Duodenal mucosa (tissue), 2 donors: ENCODE measurements at regions not wholly inside any gene's neighbourhood (a gene's known extent, or its start where the extent isn't known, plus 50 kb on each side); places are given as distances from the start of the nearest gene placed in this dataset.

ENCODE experiments used
- H3K27ac ChIP-seq: one replicate; pipeline ENCODE4 v1.7.0; 2013; ENCODE audit warnings: low read depth, low read length
- H3K27me3 ChIP-seq, 2 donors: one replicate each; pipeline ENCODE4 v1.7.0; 2013; ENCODE audit warnings: low read length in 2 of 2, control low read depth in 1 of 2; ENCODE audit not compliant: insufficient read depth in 2 of 2, control insufficient read depth in 1 of 2
- H3K36me3 ChIP-seq, 2 donors: one replicate each; pipeline ENCODE4 v1.7.0; 2013; ENCODE audit warnings: low read length in 2 of 2, control low read depth in 1 of 2; ENCODE audit not compliant: insufficient read depth in 2 of 2, control insufficient read depth in 1 of 2
- H3K4me1 ChIP-seq, 2 donors: one replicate each; pipeline ENCODE4 v1.7.0; 2013; ENCODE audit warnings: low read length in 2 of 2, control low read depth in 1 of 2; ENCODE audit not compliant: insufficient read depth in 2 of 2, control insufficient read depth in 1 of 2
- H3K4me3 ChIP-seq, 2 donors: one replicate each; pipeline ENCODE4 v1.7.0; 2013; ENCODE audit warnings: low read length in 2 of 2, low read depth in 1 of 2
- H3K9ac ChIP-seq, 2 donors: one replicate each; pipeline ENCODE4 v1.7.0; 2013; ENCODE audit warnings: low read length in 2 of 2, low read depth in 1 of 2
- H3K9me3 ChIP-seq, 2 donors: one replicate each; pipeline ENCODE4 v1.7.0; 2013; ENCODE audit warnings: low read length in 2 of 2, control low read depth in 1 of 2; ENCODE audit not compliant: control insufficient read depth in 1 of 2

DNA sequence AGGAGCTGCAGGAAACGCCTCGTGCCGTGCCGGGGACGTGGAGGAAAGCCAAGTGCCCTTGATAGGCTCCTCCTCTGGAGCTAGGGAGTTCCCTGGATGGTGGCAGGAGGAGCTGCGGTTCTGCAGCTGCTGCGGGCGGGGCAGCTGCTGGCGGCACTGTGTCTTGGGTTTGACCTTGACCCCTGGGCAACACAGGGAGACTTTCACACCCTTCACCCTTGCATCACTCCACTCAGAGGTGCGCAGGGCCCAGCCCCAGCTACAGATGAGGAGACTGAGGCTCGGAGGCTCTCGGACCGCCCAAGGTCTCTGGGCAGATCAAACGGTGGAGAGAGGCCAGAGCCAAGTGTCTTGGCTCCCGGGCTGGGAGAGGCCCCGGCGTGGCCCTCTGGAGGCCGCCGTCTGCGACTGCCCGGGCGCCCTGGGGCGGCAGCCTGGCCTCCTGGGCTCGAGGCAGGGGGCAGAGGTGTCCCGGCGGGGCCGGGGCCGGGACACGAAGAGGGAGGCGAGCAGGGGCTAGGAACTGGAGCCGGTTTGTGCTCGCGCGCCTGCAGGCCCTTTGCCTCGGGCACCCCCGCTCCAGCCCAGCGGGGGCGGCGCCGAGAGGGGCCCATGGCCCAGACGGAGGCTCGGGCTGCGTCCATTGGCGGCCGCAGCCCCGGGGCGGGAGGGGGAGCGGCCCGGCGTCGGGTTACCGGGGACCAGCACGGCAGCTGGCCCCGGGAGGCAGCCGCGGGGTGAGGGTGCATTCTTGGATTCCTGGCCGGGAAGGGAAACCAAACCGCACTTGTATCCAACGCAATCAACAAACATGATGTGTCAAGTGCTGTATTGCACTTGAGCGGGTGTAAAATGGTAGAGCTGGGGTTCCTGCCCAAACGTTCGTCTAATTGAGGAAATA, 129.6 kb upstream of the SLC1A4 start:
- Histone ChIP-seq H3K9me3 (no peaks in the 10 kb centered on the region), H3K4me3 (peak overlapping the region; percentile 48 to 62), H3K4me1 (peaks cover 23 to 42% of the 10 kb centered on the region in 2 donors), H3K27ac (peak overlapping the region; percentile 63), H3K9ac (peak overlapping the region; percentile 29 to 48), H3K27me3 (no peaks in the 10 kb centered on the region), H3K36me3 (no peaks in the 10 kb centered on the region)

DNA sequence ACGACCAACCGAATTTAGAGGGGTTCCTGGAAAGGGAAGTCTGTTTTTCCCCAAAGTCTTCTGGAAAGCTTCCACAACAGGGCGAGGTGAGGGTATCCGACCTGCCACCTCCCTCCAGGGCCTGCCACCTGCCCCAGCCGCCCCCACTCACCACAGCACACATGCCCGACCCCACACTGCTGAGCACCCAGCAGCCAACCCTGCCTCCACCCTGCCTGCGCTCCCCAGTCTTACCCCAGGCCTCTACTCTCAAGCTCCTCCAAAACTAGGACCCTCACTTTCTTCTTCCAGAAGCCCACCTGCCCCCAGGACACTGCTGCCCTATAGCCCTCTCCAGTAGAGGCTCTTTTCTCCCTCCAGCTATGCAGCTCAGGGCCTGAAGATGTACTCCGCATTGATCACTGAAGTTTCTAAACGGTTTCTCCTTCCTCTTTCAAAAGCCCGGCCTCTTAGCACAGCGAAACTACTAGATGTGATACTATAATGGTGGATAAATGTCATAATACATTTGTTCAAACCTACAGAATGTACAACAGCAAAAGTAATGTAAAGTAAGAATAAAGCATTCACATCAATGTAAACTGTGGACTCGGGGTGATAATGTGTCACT, 128.8 kb upstream of the SLC1A4 start:
- Histone ChIP-seq H3K9me3 (no peaks in the 10 kb centered on the region), H3K9ac (peak overlapping the region; percentile 29 to 35)

DNA sequence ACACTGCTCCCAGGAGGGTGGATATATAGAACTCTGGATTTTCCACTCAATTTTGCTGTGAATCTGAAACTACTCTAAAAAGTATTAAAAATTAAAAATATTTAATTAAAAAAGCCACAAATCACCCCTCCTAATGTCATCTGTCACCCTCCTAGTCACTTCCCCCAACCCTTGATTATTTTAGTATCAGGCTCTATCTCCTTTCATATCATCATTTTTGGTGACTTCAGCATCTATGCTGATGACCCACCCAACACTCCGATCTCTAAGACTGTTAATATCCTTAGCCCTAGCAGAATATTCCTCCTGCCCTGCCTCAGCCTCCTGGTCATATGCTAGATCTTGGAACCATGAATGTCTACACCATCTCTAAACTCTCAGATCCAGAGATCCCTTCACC, 128.3 kb upstream of the SLC1A4 start:
- Histone ChIP-seq H3K36me3 (no peaks in the 10 kb centered on the region), H3K27me3 (no peaks in the 10 kb centered on the region), H3K4me1 (peaks cover 26 to 42% of the 10 kb centered on the region in 2 donors), H3K9me3 (no peaks in the 10 kb centered on the region), H3K9ac (no peak overlapping the region), H3K27ac (no peak overlapping the region), H3K4me3 (no peak overlapping the region)

More for the DNA sequence above, 128.8 kb upstream of the SLC1A4 start:
- Histone ChIP-seq H3K36me3 (no peaks in the 10 kb centered on the region), H3K27me3 (no peaks in the 10 kb centered on the region), H3K27ac (peak overlapping the region; percentile 27), H3K4me1 (peaks cover 23 to 38% of the 10 kb centered on the region in 2 donors), H3K4me3 (peak overlapping the region; percentile 48 to 62)

DNA sequence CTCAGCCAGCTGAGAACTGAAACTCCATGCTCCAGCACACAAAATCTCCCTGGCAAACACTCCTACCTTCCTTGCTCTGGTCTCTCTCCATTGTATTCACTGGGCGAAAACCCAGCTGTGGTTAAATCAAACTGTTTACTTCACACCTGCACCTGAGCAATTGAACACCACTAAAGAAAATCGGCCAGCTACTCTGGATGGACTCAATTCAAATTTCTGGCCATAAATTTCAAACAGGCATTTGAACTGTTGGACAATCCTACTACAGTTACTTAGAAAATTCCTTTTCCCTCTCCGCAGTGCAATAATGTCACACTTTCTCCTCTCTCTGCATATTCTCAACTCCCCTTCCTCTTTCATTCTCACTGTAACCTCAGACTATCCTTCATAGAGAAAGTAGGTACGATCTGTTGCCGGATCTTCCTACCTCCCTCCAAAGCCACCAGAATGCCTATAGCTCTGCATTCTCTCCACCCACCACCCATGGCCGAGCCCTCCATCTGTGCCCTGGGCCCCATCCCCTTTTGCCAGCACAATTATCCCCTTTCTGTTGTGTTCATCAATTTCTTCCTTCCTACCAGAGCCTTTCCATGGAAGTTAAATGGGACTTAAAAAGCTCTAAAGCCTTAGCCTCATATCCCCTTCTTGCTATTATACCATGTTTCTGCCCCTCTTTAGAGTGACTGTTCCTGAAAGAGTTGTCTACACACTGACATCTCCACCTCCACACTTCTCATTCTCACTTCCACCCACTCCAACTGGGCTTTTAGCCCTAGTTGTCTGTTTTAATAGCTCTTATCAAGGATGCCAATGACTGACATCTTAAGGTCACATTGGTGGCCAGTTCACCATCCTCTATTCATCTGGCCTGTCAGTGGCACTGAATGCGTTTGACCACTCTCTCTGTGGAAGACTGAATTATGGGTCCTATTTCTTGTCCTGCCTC, 127.5 kb upstream of the SLC1A4 start:
- H3K27ac ChIP-seq = no peak overlapping the region
- H3K4me1 ChIP-seq = peaks cover 26 to 43% of the 10 kb centered on the region in 2 donors
- H3K27me3 ChIP-seq = no peaks in the 10 kb centered on the region
- H3K4me3 ChIP-seq = no peak overlapping the region
- H3K36me3 ChIP-seq = no peaks in the 10 kb centered on the region
- no peak overlapping the region for H3K9ac ChIP-seq
- H3K9me3 ChIP-seq = no peaks in the 10 kb centered on the region

DNA sequence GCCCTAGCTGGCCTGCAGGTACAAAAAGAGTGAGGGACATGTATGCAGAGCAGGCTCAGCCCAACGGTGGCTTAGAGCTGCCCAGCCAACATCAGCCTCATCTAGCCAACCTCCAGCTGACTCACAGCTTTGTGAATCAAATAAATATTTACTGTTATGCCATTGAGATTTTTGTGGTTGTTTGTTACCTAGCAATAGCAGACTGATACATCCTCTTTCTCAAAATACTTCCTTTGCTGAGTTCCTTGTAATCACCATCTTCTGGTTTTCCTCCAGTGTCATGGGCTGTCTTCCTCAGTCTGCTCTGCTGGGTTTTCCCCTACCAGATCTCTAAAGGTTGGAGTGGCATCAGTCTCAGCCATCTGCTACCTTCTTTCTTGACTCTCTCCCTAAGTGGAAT, 126.6 kb upstream of the SLC1A4 start:
- no peaks in the 10 kb centered on the region for H3K36me3 ChIP-seq
- H3K9me3 ChIP-seq = no peaks in the 10 kb centered on the region
- H3K4me3 ChIP-seq = no peak overlapping the region
- H3K27ac ChIP-seq = no peak overlapping the region
- no peaks in the 10 kb centered on the region for H3K27me3 ChIP-seq
- peaks cover 25 to 40% of the 10 kb centered on the region in 2 donors for H3K4me1 ChIP-seq
- no peak overlapping the region for H3K9ac ChIP-seq

DNA sequence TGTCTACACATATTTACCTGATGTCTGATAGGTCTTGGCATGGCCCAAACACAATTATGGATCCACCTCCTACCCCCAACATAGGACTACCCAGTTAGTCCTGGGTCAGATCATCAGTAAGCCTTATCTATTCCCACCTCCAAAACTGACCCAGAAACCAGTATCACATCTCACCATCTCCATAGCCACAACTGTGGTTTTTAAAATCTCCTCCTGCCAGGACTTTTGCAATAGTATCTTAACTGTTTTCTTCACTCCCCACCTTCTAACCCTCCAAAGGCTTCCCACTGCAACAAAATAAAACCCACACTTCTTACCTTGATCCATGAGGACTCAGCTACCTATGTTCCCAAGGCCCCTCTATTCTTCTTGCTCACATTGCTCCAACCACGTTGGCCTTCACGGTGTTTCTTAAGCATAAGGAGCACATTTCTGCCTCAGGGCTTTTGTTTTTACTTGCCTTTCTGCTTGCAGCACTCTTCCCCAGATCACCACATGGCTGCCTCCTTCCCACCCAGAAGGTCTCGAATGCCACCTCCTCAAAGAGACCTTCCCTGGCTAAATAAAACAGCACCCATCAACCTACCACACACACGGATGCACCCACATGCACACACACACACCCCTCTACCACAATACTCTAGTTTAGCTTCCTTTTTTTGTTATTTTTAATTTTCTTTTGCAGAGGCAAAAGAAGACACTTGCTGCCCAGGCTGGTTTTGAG, 125.9 kb upstream of the SLC1A4 start:
- Histone ChIP-seq H3K36me3 (no peaks in the 10 kb centered on the region), H3K9ac (no peak overlapping the region), H3K27ac (no peak overlapping the region), H3K27me3 (no peaks in the 10 kb centered on the region), H3K4me1 (peaks cover 19 to 35% of the 10 kb centered on the region in 2 donors), H3K9me3 (no peaks in the 10 kb centered on the region), H3K4me3 (no peak overlapping the region)

DNA sequence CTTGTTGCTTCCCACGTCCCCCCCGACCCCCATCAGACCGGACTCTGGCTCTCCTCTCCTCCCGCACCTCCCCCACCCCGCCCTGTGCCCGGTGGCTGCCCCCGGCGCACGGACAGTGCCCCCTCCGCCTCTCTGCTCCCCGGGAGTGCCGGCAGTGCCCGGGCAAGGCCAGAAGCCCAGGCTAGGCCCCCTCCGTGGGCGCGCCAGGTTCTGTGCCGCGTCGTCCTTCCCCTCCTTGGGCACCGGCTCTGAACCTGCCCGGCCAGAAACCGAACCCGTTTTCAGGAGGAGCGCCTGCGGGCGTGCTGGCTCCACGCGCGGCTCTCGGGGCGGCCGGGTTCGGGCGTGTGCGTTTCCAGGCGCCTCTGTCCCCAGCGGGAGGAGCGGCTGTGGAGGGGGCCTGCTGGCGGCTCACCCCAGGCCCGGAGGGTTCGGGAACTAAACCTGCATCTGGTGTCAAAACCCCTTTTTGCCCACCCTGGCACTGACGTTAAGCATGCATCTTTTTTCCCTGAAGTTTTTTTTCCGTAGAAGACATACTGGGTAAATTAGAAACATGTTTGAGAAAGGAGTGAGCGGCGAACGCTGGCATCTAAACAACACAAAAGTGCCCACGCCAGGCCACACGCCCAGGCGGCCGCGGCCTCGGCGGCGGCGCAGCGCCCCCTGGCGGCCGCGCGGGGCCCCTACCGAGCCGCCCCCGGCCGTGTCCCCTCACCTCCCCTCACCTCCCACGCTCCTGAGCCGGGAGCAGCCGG, 123.9 kb upstream of the SLC1A4 start:
- peak overlapping the region; percentile 71 to 74 for H3K4me3 ChIP-seq
- no peak overlapping the region for H3K27ac ChIP-seq
- H3K9me3 ChIP-seq = no peaks in the 10 kb centered on the region
- H3K4me1 ChIP-seq = peaks cover 6 to 18% of the 10 kb centered on the region in 2 donors
- no peaks in the 10 kb centered on the region for H3K36me3 ChIP-seq
- peak overlapping the region; percentile 47 to 63 for H3K9ac ChIP-seq
- no peaks in the 10 kb centered on the region for H3K27me3 ChIP-seq

DNA sequence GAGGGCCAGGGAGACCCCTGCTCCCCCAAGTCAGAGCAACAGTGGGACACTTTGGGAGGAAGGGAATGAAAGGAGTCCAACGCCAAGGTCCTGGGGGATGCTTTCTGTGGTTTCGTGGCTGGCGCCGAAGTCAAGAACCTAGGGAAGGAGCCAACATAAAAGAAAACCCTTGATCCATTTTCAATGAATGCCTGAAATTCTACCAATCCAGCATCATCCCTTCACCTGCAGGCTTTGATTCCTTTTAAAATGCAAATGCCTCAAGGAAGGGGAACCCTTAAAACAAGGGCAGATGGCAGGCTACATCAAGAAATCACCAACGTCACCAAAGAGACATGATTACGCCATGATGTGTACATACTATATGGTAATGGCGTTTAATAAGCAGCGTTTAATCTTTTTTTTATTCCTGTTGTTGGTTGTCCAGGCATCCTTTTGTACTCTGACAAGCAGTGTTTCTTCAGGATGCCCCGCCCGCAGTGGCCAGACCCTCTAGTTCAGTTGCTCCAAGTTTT, 123.3 kb upstream of the SLC1A4 start:
- Histone ChIP-seq H3K4me3 (peak overlapping the region; percentile 27 to 35), H3K9me3 (no peaks in the 10 kb centered on the region), H3K27ac (no peak overlapping the region), H3K4me1 (peaks cover 6 to 14% of the 10 kb centered on the region in 2 donors), H3K27me3 (no peaks in the 10 kb centered on the region), H3K36me3 (no peaks in the 10 kb centered on the region), H3K9ac (no peak overlapping the region)

DNA sequence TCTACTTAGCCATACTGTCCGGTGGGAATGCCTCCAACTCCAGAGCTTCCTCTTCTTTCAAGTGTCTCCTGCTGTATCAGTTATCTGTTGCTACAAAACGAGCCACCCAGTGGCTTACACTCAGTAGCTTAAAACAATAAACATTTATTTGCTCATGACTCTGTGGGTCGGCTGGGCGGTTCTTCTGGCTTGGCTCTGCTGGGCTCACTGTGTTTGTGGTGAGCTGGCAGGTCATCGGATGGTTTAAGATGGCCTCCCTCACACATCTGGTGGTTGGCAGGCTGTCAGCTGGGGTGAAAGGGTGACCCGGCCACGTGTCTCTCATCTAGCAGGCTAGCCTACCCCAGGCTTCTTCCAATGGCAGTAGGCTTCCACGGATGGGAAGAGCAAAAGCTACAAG, 122.4 kb upstream of the SLC1A4 start:
- Histone ChIP-seq H3K27ac (no peak overlapping the region), H3K4me1 (peaks cover 6 to 10% of the 10 kb centered on the region in 2 donors), H3K27me3 (no peaks in the 10 kb centered on the region), H3K9ac (no peak overlapping the region), H3K4me3 (no peak overlapping the region), H3K9me3 (no peaks in the 10 kb centered on the region), H3K36me3 (no peaks in the 10 kb centered on the region)
